OCI-LY7 (cell line): ENCODE measurements at regions not wholly inside any gene's neighbourhood (a gene's known extent, or its start where the extent isn't known, plus 50 kb on each side); places are given as distances from the start of the nearest gene placed in this dataset.
A peak's percentile ranks its signal among the peaks of the same experiment; 100 is the strongest.

ENCODE experiments used
- BruUV-seq: library from RNA; stranded (reverse); fragments of 400-500 nt; replicated peaks from 2 replicates; lab custom pipeline; 2021; lab: Mats Ljungman, UMichigan
- CTCF ChIA-PET: fragments of 300-600 bp; sonication (Branson Sonifier 250); formaldehyde crosslinking; loops from one replicate; lab custom pipeline; 2022; ENCODE audit warnings: antibody characterized with exemption; ENCODE audit not compliant: unreplicated experiment; lab: Charles Lee
- POLR2A ChIA-PET: fragments of 300-600 bp; sonication (Branson Sonifier 250); formaldehyde crosslinking; loops from one replicate; lab custom pipeline; 2022; ENCODE audit warnings: antibody characterized with exemption; lab: Charles Lee
- DNase-seq: peaks from one replicate; pipeline ENCODE4 v3.0.0-alpha.2; 2015; ENCODE audit warnings: low spot score
- H2AFZ ChIP-seq: fragments of 200-600 bp; sonication (generic), shearing (Covaris generic); 2 replicates; pipeline ENCODE4 v1.6.1; 2014; ENCODE audit warnings: mild to moderate bottlenecking, antibody characterized with exemption, low read length, moderate library complexity
- H3K27ac ChIP-seq: fragments of 200-600 bp; sonication (generic); 2 replicates; pipeline ENCODE4 v1.5.1; 2014; ENCODE audit warnings: mixed run types, low read depth, mild to moderate bottlenecking, moderate library complexity, low read length, inconsistent platforms; ENCODE audit not compliant: poor library complexity, severe bottlenecking
- H3K36me3 ChIP-seq: fragments of 200-600 bp; sonication (generic); 2 replicates; pipeline ENCODE4 v1.6.1; 2014; ENCODE audit warnings: mild to moderate bottlenecking, antibody characterized with exemption, low read length, moderate library complexity, mixed read lengths; ENCODE audit not compliant: insufficient read depth
- H3K4me1 ChIP-seq: fragments of 200-600 bp; sonication (generic); 2 replicates; pipeline ENCODE4 v1.5.1; 2014; ENCODE audit warnings: mild to moderate bottlenecking, low read length; ENCODE audit not compliant: insufficient read depth, poor library complexity, severe bottlenecking
- H3K4me2 ChIP-seq: fragments of 200-600 bp; sonication (generic); 2 replicates; pipeline ENCODE4 v1.6.1; 2014; ENCODE audit warnings: mild to moderate bottlenecking, low read length
- H3K4me3 ChIP-seq: fragments of 200-600 bp; sonication (generic); 2 replicates; pipeline ENCODE4 v1.5.1; 2014; ENCODE audit warnings: mild to moderate bottlenecking, low read depth, low read length; ENCODE audit not compliant: poor library complexity, severe bottlenecking
- H3K79me2 ChIP-seq: fragments of 200-600 bp; sonication (generic); 2 replicates; pipeline ENCODE4 v1.6.1; 2016; ENCODE audit warnings: low read depth, mild to moderate bottlenecking, low read length, moderate library complexity, mixed read lengths; ENCODE audit not compliant: insufficient read depth
- H3K9me2 ChIP-seq: fragments of 200-600 bp; sonication (generic); 2 replicates; pipeline ENCODE4 v1.6.1; 2016; ENCODE audit warnings: mild to moderate bottlenecking, low read length, mixed read lengths; ENCODE audit not compliant: insufficient read depth
- H3K9me3 ChIP-seq: fragments of 200-600 bp; sonication (generic); 2 replicates; pipeline ENCODE4 v1.6.1; 2014; ENCODE audit warnings: mild to moderate bottlenecking, mixed run types, low read length, mixed read lengths
- H4K20me1 ChIP-seq: fragments of 200-600 bp; sonication (generic); 2 replicates; pipeline ENCODE4 v1.6.1; 2014; ENCODE audit warnings: mild to moderate bottlenecking, antibody characterized with exemption, low read length, moderate library complexity, mixed read lengths; ENCODE audit not compliant: insufficient read depth
- EZH2phosphoT487 ChIP-seq: fragments of 200-600 bp; sonication (generic); IDR thresholded peaks from 2 replicates; pipeline ENCODE4 v1.6.1; 2018; ENCODE audit warnings: low read depth, borderline replicate concordance, mild to moderate bottlenecking, mixed run types, antibody characterized with exemption, low read length, moderate library complexity, mixed read lengths
- intact Hi-C: fragments of 100-400 bp; cut with micrococcal nuclease; formaldehyde crosslinking; loops from one replicate; pipeline ENCODE4 v1.10.0; 2022; ENCODE audit not compliant: unreplicated experiment
- TF ChIP-seq, protein P1 (sequence below): fragments of 200-600 bp; sonication (generic); conservative IDR thresholded peaks from 2 replicates; pipeline ENCODE4 v1.5.1; 2014; ENCODE audit warnings: mild to moderate bottlenecking, antibody characterized with exemption, low read length, moderate library complexity, mixed read lengths

DNA sequence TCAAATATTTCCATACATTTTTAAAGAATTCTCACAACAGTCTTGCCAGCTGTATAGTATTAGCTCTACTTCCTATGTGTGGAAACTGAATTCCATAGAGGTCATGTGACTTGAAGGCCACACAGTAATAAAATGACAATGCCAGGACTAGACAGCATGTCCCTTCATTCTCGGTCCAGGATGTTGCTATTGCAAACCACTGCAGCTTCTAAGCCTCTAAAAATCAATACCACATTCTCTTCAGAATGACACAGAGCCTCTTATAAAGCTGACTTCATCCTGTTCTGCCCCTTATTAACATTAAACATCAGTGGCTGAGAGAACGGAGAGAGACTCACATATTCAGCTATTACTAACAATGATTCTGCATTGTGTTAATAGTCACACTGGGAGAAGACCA is 240.3 kb upstream of the PEX5L start:
- BruUV-seq, result no TSS peak
- ChIA-PET CTCF (no interaction called here), POLR2A (interaction anchor here (0.5 to 1.3 kb wide), 5 partner anchors 16 to 712 kb away, joined by 3 to 4 read pairs (median 3); no protein-coding TSS in a partner anchor)
- Histone ChIP-seq H2AFZ (no peak overlapping the region), H3K9me2 (no peaks in the 10 kb centered on the region), H3K4me3 (no peak overlapping the region), H3K4me2 (no peak overlapping the region), H3K4me1 (peaks cover 12% of the 10 kb centered on the region), H3K9me3 (no peaks in the 10 kb centered on the region), H4K20me1 (no peaks in the 10 kb centered on the region), H3K79me2 (no peaks in the 10 kb centered on the region), H3K27ac (no peak overlapping the region), H3K36me3 (no peaks in the 10 kb centered on the region)
- intact Hi-C loops, result no loop called here
- no peak for TF ChIP-seq EZH2phosphoT487
- TF ChIP-seq, protein P1, sequence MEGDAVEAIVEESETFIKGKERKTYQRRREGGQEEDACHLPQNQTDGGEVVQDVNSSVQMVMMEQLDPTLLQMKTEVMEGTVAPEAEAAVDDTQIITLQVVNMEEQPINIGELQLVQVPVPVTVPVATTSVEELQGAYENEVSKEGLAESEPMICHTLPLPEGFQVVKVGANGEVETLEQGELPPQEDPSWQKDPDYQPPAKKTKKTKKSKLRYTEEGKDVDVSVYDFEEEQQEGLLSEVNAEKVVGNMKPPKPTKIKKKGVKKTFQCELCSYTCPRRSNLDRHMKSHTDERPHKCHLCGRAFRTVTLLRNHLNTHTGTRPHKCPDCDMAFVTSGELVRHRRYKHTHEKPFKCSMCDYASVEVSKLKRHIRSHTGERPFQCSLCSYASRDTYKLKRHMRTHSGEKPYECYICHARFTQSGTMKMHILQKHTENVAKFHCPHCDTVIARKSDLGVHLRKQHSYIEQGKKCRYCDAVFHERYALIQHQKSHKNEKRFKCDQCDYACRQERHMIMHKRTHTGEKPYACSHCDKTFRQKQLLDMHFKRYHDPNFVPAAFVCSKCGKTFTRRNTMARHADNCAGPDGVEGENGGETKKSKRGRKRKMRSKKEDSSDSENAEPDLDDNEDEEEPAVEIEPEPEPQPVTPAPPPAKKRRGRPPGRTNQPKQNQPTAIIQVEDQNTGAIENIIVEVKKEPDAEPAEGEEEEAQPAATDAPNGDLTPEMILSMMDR, result no peak
- no peak for DNase-seq

DNA sequence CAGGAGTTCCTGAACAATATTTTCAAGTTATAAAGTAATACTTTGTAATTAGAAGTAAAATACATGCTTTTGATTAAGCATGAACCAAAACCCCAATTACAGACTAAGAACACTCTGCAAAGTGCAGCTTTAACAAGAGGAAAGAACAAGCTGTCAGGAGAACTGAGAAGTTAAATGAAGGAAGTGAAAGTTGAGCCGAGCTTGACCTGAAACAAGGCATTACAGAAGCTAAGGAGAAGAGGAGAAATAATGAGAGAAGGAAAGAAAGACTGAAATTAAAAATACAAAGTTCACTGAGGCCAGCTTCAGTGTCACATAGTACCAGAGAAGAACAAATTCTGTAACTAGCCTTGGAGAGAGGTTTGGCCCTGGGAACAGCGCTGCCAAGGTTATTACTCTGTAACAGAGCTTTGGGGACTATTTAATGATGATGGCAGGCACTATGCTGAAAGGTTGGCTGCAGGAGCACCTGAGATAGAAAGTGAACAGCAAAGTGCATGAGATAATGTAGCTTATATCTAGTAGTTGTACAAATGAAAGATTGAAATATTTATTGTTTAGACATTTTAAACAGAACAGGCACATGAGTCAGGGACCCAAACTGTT is 241.9 kb upstream of the PEX5L start:
- Histone ChIP-seq H3K27ac (no peak overlapping the region), H3K4me1 (peaks cover 12% of the 10 kb centered on the region), H3K36me3 (no peaks in the 10 kb centered on the region), H3K4me2 (peak overlapping the region; percentile 58), H3K4me3 (no peak overlapping the region), H3K9me2 (no peaks in the 10 kb centered on the region), H3K79me2 (no peaks in the 10 kb centered on the region), H2AFZ (no peak overlapping the region), H4K20me1 (no peaks in the 10 kb centered on the region), H3K9me3 (no peaks in the 10 kb centered on the region)
- TF ChIP-seq, protein P1, result no peak
- TF ChIP-seq EZH2phosphoT487, result no peak
- CTCF ChIA-PET, result no interaction called here
- intact Hi-C loops, result no loop called here
- DNase-seq, result peak; percentile 47
- no TSS peak for BruUV-seq
- POLR2A ChIA-PET, result interaction anchor here (0.6 to 0.9 kb wide), 2 partner anchors 10 to 1335 kb away, joined by 4 to 6 read pairs; no protein-coding TSS in a partner anchor

DNA sequence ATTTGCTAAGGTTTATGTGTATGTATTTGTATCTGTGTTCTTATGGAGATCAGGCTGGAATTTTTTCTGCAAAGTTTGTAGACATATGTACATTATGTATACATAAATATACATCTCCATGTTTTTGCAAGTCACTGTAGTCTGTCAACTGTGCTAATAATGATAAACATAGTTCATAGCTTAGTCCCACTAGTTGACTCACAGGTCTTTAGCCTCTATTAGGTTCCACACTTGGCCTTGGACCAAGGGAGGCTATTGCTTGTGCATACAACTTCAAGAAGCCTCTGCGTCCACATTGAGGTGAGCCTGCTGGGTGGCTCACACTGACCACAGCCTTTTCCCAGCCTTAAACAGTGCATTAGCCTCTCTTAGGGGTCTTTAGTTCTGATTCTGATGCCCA is 243.8 kb upstream of the PEX5L start:
- H3K4me3 ChIP-seq, result no peak overlapping the region

More for the DNA sequence above, 243.8 kb upstream of the PEX5L start:
- TF ChIP-seq, protein P1, result no peak
- TF ChIP-seq EZH2phosphoT487, result no peak
- no TSS peak for BruUV-seq
- POLR2A ChIA-PET, result interaction anchor here (0.6 to 0.7 kb wide), 2 partner anchors 362 to 1239 kb away, joined by 3 to 6 read pairs; no protein-coding TSS in a partner anchor
- Histone ChIP-seq H3K9me3 (no peaks in the 10 kb centered on the region), H3K4me2 (no peak overlapping the region), H3K36me3 (no peaks in the 10 kb centered on the region), H3K27ac (no peak overlapping the region), H3K9me2 (no peaks in the 10 kb centered on the region), H4K20me1 (no peaks in the 10 kb centered on the region), H3K4me1 (peaks cover 12% of the 10 kb centered on the region), H2AFZ (no peak overlapping the region), H3K79me2 (no peaks in the 10 kb centered on the region)
- no peak for DNase-seq
- CTCF ChIA-PET, result no interaction called here
- intact Hi-C loops, result no loop called here
